ENCODE measurements at regions not wholly inside any gene's neighbourhood (a gene's known extent, or its start where the extent isn't known, plus 50 kb on each side); places are given as distances from the start of the nearest gene placed in this dataset.

GRCh38 chr2:195124391-195125079 lies 532.5 kb upstream of the SLC39A10 start:
- DNase-seq (ENCODE audit: low read depth), result no peak
- H3K4me3 ChIP-seq (ENCODE audit: low read depth, low read length), result no peak overlapping the region
- TF ChIP-seq CTCF (IDR thresholded peaks at IDR 0.05; ENCODE audit: insufficient read depth, low read depth, low read length), result no peak

GRCh38 chr2:195122653-195123052 lies 534.4 kb upstream of the SLC39A10 start:
- no peak overlapping the region for H3K4me3 ChIP-seq (ENCODE audit: low read depth, low read length)
- no peak for TF ChIP-seq CTCF (IDR thresholded peaks at IDR 0.05; ENCODE audit: insufficient read depth, low read depth, low read length)
- no peak for DNase-seq (ENCODE audit: low read depth)

- no peak overlapping the region for H3K4me3 ChIP-seq (ENCODE audit: low read depth, low read length)
- DNase-seq (ENCODE audit: low read depth), result no peak
- no peak for TF ChIP-seq CTCF (IDR thresholded peaks at IDR 0.05; ENCODE audit: insufficient read depth, low read depth, low read length)
These were observed 535.7 kb upstream of the SLC39A10 start for GRCh38 chr2:195121341-195121740.

- no peak for DNase-seq (ENCODE audit: low read depth)
- no peak for TF ChIP-seq CTCF (IDR thresholded peaks at IDR 0.05; ENCODE audit: insufficient read depth, low read depth, low read length)
These were observed 537.8 kb upstream of the SLC39A10 start for GRCh38 chr2:195119231-195119630.

GRCh38 chr2:195118276-195118675 lies 538.8 kb upstream of the SLC39A10 start:
- TF ChIP-seq CTCF (IDR thresholded peaks at IDR 0.05; ENCODE audit: insufficient read depth, low read depth, low read length), result no peak
- H3K4me3 ChIP-seq (ENCODE audit: low read depth, low read length), result no peak overlapping the region
- no peak for DNase-seq (ENCODE audit: low read depth)

More at GRCh38 chr2:195119231-195119630, 537.8 kb upstream of the SLC39A10 start:
- no peak overlapping the region for H3K4me3 ChIP-seq (ENCODE audit: low read depth, low read length)

GRCh38 chr2:195117011-195117410 lies 540.0 kb upstream of the SLC39A10 start:
- no peak for DNase-seq (ENCODE audit: low read depth)
- no peak for TF ChIP-seq CTCF (IDR thresholded peaks at IDR 0.05; ENCODE audit: insufficient read depth, low read depth, low read length)
- H3K4me3 ChIP-seq (ENCODE audit: low read depth, low read length), result no peak overlapping the region

- TF ChIP-seq CTCF (IDR thresholded peaks at IDR 0.05; ENCODE audit: insufficient read depth, low read depth, low read length), result no peak
- DNase-seq (ENCODE audit: low read depth), result no peak
- H3K4me3 ChIP-seq (ENCODE audit: low read depth, low read length), result no peak overlapping the region
These were observed 541.3 kb upstream of the SLC39A10 start for GRCh38 chr2:195115738-195116137.

Measured in fibroblast of villous mesenchyme (primary cell).